ENCODE measurements at regions not wholly inside any gene's neighbourhood (a gene's known extent, or its start where the extent isn't known, plus 50 kb on each side); places are given as distances from the start of the nearest gene placed in this dataset.
"Not testable (repeated sequence)": the region's sequence is repeated elsewhere in the genome, so short reads cannot be mapped to it uniquely, and the experiment has no call there.

DNA sequence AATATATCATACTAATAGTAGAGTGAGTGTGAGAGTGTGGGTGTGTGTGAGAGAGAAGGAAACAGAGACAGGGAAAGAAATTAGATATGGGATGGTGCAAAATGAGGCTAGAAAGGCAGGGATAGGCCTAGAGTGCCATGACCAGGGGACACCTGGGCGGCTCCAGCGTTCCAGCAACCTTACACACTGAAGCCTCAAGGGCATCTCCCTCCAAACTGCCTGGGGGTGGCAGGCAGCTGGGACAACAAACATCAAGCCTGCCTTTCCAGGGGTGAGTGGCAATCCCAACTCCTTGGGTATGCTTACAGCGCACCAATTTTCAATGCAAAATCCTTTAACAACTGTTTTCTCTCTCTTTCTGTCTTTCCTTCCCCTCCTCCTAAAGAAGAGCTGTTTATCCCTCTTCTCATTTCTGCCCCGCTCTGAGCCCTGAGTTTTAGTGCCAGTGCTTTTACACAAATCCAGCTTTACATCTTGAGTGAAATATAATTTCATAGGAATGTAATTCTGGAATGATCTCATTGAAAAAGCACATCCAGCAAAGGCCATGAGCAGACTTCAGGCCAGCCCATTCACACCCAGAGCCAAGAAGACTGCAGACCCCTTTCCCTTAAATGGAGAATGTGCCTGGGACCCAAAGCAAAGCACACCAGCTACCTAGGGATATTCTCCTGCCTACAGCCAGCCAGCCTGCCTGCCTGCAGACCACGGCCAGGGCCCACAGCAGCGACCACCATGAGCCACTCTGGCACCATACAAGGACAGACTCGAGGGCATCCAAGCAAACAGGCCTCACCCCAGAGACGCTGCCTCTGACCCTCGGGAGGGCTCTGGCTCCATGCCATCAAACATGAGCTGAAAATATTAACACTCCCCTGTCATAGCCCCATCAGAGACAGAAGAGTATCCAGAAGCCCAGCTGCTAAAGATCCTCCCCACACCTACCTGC, 90.3 kb downstream of the RPL27A start:
- Mint-ChIP-seq H3K27ac (ENCODE audit: unreplicated experiment) (no peak overlapping the region), H3K36me3 (ENCODE audit: insufficient read depth, unreplicated experiment) (no peaks in the 10 kb centered on the region), H3K4me1 (ENCODE audit: low read depth, unreplicated experiment) (peaks cover 12% of the 10 kb centered on the region), H3K4me3 (ENCODE audit: low read depth, unreplicated experiment) (no peak overlapping the region), H3K27me3 (ENCODE audit: unreplicated experiment) (no peaks in the 10 kb centered on the region), H3K9me3 (ENCODE audit: low read depth, unreplicated experiment) (no peaks in the 10 kb centered on the region)
- CTCF ChIA-PET, result interaction anchor here (0.6 kb wide), 1 partner anchor 67 kb away, joined by 5 read pairs; no protein-coding TSS in a partner anchor
- BruUV-seq (replicated peaks), result no TSS peak
- intact Hi-C loops (cut with micrococcal nuclease; ENCODE audit: unreplicated experiment), result no loop called here
- no peak for DNase-seq
- TF ChIP-seq, protein P1, sequence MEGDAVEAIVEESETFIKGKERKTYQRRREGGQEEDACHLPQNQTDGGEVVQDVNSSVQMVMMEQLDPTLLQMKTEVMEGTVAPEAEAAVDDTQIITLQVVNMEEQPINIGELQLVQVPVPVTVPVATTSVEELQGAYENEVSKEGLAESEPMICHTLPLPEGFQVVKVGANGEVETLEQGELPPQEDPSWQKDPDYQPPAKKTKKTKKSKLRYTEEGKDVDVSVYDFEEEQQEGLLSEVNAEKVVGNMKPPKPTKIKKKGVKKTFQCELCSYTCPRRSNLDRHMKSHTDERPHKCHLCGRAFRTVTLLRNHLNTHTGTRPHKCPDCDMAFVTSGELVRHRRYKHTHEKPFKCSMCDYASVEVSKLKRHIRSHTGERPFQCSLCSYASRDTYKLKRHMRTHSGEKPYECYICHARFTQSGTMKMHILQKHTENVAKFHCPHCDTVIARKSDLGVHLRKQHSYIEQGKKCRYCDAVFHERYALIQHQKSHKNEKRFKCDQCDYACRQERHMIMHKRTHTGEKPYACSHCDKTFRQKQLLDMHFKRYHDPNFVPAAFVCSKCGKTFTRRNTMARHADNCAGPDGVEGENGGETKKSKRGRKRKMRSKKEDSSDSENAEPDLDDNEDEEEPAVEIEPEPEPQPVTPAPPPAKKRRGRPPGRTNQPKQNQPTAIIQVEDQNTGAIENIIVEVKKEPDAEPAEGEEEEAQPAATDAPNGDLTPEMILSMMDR (IDR thresholded peaks at IDR 0.05; ENCODE audit: unreplicated experiment), result no peak

DNA sequence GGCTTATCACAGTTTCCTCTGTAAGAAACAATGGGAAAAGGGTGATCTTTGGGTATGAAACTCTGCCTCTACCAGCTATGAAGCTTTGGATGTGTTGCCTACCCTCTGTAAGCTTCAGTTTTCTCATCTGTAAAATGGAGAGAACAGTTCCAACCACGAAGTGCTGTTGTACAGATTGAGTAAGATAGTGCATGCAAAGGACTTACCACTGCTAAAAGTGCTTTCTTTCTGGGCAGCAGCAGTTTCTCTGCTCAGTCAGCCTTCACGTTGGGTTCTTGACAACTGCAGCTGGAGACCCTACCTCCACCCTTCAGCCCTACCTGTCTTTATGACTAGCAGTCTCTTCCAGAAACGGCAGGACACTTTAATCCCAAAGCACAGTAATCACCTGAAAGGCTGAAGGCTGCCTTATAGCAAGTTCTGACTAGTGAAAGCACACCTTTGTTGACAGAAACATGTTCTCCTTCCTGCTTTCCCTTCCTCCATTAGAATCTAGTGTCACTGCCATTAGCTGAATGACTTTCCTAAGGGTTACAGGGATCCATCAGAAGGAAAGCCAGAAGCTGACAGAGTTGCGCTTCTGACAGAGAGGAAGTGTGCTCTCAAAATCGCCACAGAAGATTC, 91.4 kb downstream of the RPL27A start:
- no TSS peak for BruUV-seq (replicated peaks)
- H3K36me3 Mint-ChIP-seq (ENCODE audit: insufficient read depth, unreplicated experiment), result no peaks in the 10 kb centered on the region
- intact Hi-C loops (cut with micrococcal nuclease; ENCODE audit: unreplicated experiment), result no loop called here
- no peaks in the 10 kb centered on the region for H3K9me3 Mint-ChIP-seq (ENCODE audit: low read depth, unreplicated experiment)
- CTCF ChIA-PET, result interaction anchor here (0.6 kb wide), 1 partner anchor 65 kb away, joined by 5 read pairs; no protein-coding TSS in a partner anchor
- H3K4me3 Mint-ChIP-seq (ENCODE audit: low read depth, unreplicated experiment), result no peak overlapping the region
- H3K4me1 Mint-ChIP-seq (ENCODE audit: low read depth, unreplicated experiment), result peaks cover 3% of the 10 kb centered on the region
- TF ChIP-seq, protein P1 (IDR thresholded peaks at IDR 0.05; ENCODE audit: unreplicated experiment), result no peak
- DNase-seq, result no peak
- H3K27ac Mint-ChIP-seq (ENCODE audit: unreplicated experiment), result no peak overlapping the region
- H3K27me3 Mint-ChIP-seq (ENCODE audit: unreplicated experiment), result no peaks in the 10 kb centered on the region

DNA sequence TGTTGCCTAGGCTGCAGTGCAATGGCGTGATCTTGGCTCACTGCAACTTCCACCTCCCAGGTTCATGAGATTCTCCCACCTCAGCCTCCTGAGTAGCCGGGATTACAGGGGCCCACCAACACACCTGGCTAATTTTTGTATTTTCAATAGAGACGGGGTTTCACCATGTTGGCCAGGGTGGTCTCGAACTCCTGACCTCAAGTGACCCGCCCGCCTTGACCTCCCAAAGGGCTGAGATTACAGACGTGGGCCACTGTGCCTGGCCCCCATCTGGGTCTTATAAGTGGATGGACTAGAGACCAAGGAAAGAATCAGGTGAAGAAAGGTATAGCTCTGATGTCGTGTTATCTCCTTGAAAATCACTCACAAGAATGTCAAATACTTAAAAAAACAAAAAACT, 92.3 kb downstream of the RPL27A start:
- not testable (repeated sequence) for H3K4me1 Mint-ChIP-seq (ENCODE audit: low read depth, unreplicated experiment); H3K27me3 Mint-ChIP-seq (ENCODE audit: unreplicated experiment); H3K27ac Mint-ChIP-seq (ENCODE audit: unreplicated experiment)

DNA sequence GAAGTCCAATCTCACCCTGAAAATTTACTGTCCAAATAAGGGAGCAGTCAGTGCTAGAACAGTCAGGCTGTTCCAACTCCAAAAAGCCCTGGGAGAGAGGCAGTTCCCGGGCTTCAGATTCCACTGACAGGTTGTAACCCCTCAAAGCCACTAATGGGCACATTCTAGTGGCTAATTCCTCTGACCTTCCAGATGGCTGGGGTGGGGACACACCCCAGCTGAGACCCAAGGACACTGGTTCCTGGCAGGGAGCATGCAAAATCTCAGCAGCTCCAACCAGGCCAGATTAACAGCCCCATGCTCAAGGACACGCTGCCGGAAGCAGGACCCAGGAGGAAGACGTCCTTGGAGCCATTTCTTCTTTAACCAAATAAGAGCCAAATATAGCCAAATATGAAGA, 92.7 kb downstream of the RPL27A start:
- CTCF ChIA-PET, result no interaction called here
- BruUV-seq (replicated peaks), result no TSS peak

More for the DNA sequence above, 92.3 kb downstream of the RPL27A start:
- BruUV-seq (replicated peaks); DNase-seq; intact Hi-C loops (cut with micrococcal nuclease; ENCODE audit: unreplicated experiment); H3K36me3 Mint-ChIP-seq (ENCODE audit: insufficient read depth, unreplicated experiment); H3K9me3 Mint-ChIP-seq (ENCODE audit: low read depth, unreplicated experiment); H3K4me3 Mint-ChIP-seq (ENCODE audit: low read depth, unreplicated experiment); CTCF ChIA-PET: not testable (repeated sequence)

More for the DNA sequence above, 92.7 kb downstream of the RPL27A start:
- no peak overlapping the region for H3K4me3 Mint-ChIP-seq (ENCODE audit: low read depth, unreplicated experiment)
- no peaks in the 10 kb centered on the region for H3K9me3 Mint-ChIP-seq (ENCODE audit: low read depth, unreplicated experiment)
- no peaks in the 10 kb centered on the region for H3K36me3 Mint-ChIP-seq (ENCODE audit: insufficient read depth, unreplicated experiment)
- H3K27ac Mint-ChIP-seq (ENCODE audit: unreplicated experiment), result no peak overlapping the region
- TF ChIP-seq, protein P1 (IDR thresholded peaks at IDR 0.05; ENCODE audit: unreplicated experiment), result no peak
- H3K4me1 Mint-ChIP-seq (ENCODE audit: low read depth, unreplicated experiment), result peaks cover under 1% of the 10 kb centered on the region
- DNase-seq, result no peak
- intact Hi-C loops (cut with micrococcal nuclease; ENCODE audit: unreplicated experiment), result no loop called here
- no peaks in the 10 kb centered on the region for H3K27me3 Mint-ChIP-seq (ENCODE audit: unreplicated experiment)
